DND-41 (cell line): ENCODE measurements at regions not wholly inside any gene's neighbourhood (a gene's known extent, or its start where the extent isn't known, plus 50 kb on each side); places are given as distances from the start of the nearest gene placed in this dataset.

Experiments used
- ATAC-seq: fragments of 200-7000 bp; cut with Tn5 transposase; 3 replicates; pipeline ENCODE4 v1.9.1; 2021; ENCODE audit warnings: low read depth; ENCODE audit not compliant: insufficient read depth
- DNase-seq: peaks from one replicate; pipeline ENCODE4 v3.0.0-alpha.2; 2020
- H2AFZ ChIP-seq: 2 replicates; pipeline ENCODE4 v1.6.0; 2012; ENCODE audit warnings: low read depth, low read length
- H3K27ac ChIP-seq: 2 replicates; pipeline ENCODE4 v1.5.1; 2012; ENCODE audit warnings: low read length, inconsistent platforms
- H3K27me3 ChIP-seq: fragments of 200-600 bp; sonication (generic); 2 replicates; pipeline ENCODE4 v1.6.0; 2012; ENCODE audit warnings: low read length, mild to moderate bottlenecking, inconsistent platforms; ENCODE audit not compliant: insufficient read depth, poor library complexity
- H3K36me3 ChIP-seq: 2 replicates; pipeline ENCODE4 v1.5.1; 2012; ENCODE audit warnings: low read length, inconsistent platforms; ENCODE audit not compliant: insufficient read depth
- H3K4me1 ChIP-seq: 2 replicates; pipeline ENCODE4 v1.5.1; 2012; ENCODE audit warnings: mild to moderate bottlenecking, low read length; ENCODE audit not compliant: insufficient read depth
- H3K4me2 ChIP-seq: 2 replicates; pipeline ENCODE4 v1.6.0; 2012; ENCODE audit warnings: mild to moderate bottlenecking, moderate library complexity, low read length, inconsistent platforms; ENCODE audit not compliant: insufficient read depth
- H3K4me3 ChIP-seq, 2 experiments: fragments of 200-600 bp in 1 of 2; shearing (Covaris generic) in 1 of 2; 2 replicates each; pipeline ENCODE4 v1.5.1; 2012 to 2016; ENCODE audit warnings: inconsistent platforms in 2 of 2, low read length in 2 of 2, mild to moderate bottlenecking in 2 of 2, low read depth in 1 of 2, moderate library complexity in 1 of 2
- H3K79me2 ChIP-seq: 2 replicates; pipeline ENCODE4 v1.6.0; 2012; ENCODE audit warnings: low read length, inconsistent platforms; ENCODE audit not compliant: insufficient read depth
- H3K9ac ChIP-seq: 2 replicates; pipeline ENCODE4 v1.6.0; 2012; ENCODE audit warnings: low read depth, mild to moderate bottlenecking, inconsistent platforms, low read length, moderate library complexity
- H3K9me3 ChIP-seq: 2 replicates; pipeline ENCODE4 v1.5.1; 2012; ENCODE audit warnings: low read length, moderate library complexity, mild to moderate bottlenecking, inconsistent platforms; ENCODE audit not compliant: insufficient read depth, severe bottlenecking
- H4K20me1 ChIP-seq: 2 replicates; pipeline ENCODE4 v1.6.0; 2012; ENCODE audit warnings: low read length; ENCODE audit not compliant: insufficient read depth
- EZH2 ChIP-seq: IDR thresholded peaks from 3 replicates; pipeline ENCODE4 v1.6.1; 2012; ENCODE audit warnings: borderline replicate concordance, low read depth, mild to moderate bottlenecking, moderate library complexity, low read length, inconsistent platforms; ENCODE audit not compliant: severe bottlenecking
- TF ChIP-seq, protein P1 (sequence below): IDR thresholded peaks from 2 replicates; pipeline ENCODE4 v1.5.1; 2012; ENCODE audit warnings: borderline replicate concordance, low read length, moderate library complexity, mild to moderate bottlenecking; ENCODE audit not compliant: poor library complexity, severe bottlenecking; ENCODE audit errors: extremely low read depth

DNA sequence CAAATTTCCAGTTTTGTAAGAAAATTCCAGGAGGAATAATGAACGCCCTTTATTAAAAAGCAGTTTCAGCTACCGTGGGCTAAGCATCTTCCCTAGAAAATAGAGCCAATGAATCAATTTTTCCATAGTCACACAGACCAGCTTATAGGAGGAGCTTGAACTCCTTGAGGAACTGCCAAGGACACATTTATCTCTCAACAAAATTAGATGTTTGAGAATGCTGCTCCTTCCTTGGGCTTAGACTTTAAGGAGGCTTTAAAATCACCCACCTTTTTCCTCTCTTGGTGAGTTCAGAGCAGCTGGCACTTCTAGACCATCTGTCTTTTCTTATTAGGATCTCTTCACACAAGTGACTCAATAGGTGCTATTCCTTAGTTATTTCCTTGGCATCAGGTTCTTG is 588.0 kb downstream of the SQOR start:
- no peak overlapping the region for H3K4me2 ChIP-seq
- no peaks in the 10 kb centered on the region for H4K20me1 ChIP-seq
- H3K27me3 ChIP-seq: no peaks in the 10 kb centered on the region
- H3K4me3 ChIP-seq: no peak overlapping the region
- ATAC-seq (no peak), DNase-seq (no peak)
- H3K36me3 ChIP-seq: no peaks in the 10 kb centered on the region
- H2AFZ ChIP-seq: no peak overlapping the region
- H3K9me3 ChIP-seq: no peaks in the 10 kb centered on the region
- no peaks in the 10 kb centered on the region for H3K79me2 ChIP-seq
- no peak overlapping the region for H3K27ac ChIP-seq
- TF ChIP-seq, protein P1, sequence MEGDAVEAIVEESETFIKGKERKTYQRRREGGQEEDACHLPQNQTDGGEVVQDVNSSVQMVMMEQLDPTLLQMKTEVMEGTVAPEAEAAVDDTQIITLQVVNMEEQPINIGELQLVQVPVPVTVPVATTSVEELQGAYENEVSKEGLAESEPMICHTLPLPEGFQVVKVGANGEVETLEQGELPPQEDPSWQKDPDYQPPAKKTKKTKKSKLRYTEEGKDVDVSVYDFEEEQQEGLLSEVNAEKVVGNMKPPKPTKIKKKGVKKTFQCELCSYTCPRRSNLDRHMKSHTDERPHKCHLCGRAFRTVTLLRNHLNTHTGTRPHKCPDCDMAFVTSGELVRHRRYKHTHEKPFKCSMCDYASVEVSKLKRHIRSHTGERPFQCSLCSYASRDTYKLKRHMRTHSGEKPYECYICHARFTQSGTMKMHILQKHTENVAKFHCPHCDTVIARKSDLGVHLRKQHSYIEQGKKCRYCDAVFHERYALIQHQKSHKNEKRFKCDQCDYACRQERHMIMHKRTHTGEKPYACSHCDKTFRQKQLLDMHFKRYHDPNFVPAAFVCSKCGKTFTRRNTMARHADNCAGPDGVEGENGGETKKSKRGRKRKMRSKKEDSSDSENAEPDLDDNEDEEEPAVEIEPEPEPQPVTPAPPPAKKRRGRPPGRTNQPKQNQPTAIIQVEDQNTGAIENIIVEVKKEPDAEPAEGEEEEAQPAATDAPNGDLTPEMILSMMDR: no peak
- TF ChIP-seq EZH2: no peak
- H3K4me1 ChIP-seq: no peaks in the 10 kb centered on the region
- no peak overlapping the region for H3K9ac ChIP-seq

DNA sequence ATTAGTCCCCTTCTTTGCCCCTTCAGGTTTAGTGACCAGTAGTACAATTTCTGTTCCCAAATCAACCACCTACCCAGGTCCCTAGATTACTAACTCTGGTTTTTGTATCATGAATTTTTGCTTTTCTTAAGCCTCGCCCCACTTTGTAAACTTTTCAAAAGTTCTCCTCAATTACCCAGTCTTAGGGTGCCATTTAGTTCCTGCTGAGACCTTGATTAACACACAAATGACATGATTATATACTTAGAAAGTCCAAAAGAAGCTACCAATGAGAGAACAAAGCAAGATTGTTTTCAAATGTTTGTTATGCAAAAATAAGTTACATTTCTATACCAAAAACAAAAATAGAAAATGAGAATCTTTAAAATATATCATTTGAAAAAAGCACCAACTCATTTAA is 594.4 kb downstream of the SQOR start:
- TF ChIP-seq, protein P1: no peak
- TF ChIP-seq EZH2: no peak
- H4K20me1 ChIP-seq: no peaks in the 10 kb centered on the region
- no peaks in the 10 kb centered on the region for H3K36me3 ChIP-seq
- no peaks in the 10 kb centered on the region for H3K4me1 ChIP-seq
- H3K27me3 ChIP-seq: no peaks in the 10 kb centered on the region
- ATAC-seq (no peak), DNase-seq (no peak)
- H3K27ac ChIP-seq: no peak overlapping the region
- no peak overlapping the region for H2AFZ ChIP-seq
- H3K79me2 ChIP-seq: no peaks in the 10 kb centered on the region
- no peaks in the 10 kb centered on the region for H3K9me3 ChIP-seq
- H3K4me2 ChIP-seq: no peak overlapping the region
- no peak overlapping the region for H3K9ac ChIP-seq
- H3K4me3 ChIP-seq: no peak overlapping the region

DNA sequence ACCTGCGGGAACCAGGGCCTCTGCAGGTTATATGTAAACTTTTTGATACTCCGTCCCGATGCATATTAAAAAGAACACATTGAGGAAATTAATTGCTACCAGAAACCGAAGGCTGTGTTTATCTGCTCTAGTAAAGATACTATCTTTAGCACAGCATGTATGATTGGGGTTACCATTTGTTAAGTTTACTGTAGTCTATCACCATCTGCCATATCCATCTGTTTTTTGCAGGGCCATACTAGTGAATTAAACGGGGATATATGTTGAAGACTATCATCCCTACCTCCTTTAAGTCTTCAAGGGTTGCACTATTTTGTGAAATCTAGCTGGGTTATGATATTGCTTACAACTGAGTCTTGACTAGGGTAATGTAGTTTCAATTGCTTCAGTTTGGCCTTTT is 597.0 kb downstream of the SQOR start:
- no peaks in the 10 kb centered on the region for H3K36me3 ChIP-seq
- H3K4me3 ChIP-seq: no peak overlapping the region
- no peaks in the 10 kb centered on the region for H4K20me1 ChIP-seq
- H3K79me2 ChIP-seq: no peaks in the 10 kb centered on the region
- H3K4me2 ChIP-seq: no peak overlapping the region
- TF ChIP-seq EZH2: no peak
- TF ChIP-seq, protein P1: no peak
- no peaks in the 10 kb centered on the region for H3K27me3 ChIP-seq
- no peak overlapping the region for H3K9ac ChIP-seq
- ATAC-seq: no peak
- no peak overlapping the region for H3K27ac ChIP-seq
- H3K9me3 ChIP-seq: no peaks in the 10 kb centered on the region
- no peak for DNase-seq
- H2AFZ ChIP-seq: no peak overlapping the region
- H3K4me1 ChIP-seq: no peaks in the 10 kb centered on the region

DNA sequence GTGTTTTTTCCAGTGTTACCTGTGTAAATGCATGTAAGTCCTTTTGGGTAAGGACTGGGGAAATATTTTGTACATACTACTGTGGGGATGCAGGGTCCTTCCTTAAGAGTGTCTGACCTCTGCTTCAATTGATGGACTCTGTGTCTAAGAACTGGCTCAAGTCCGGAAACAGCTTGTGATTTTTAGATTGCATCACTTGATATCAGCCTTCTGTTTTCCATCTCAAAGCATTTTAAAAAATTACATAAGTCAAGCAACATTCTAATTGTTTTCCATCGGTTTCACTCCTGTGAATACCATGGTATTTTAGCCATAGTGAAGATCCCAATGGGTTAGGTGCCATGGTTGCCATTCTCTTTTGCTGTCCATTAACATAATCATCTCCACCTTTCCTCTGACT is 597.6 kb downstream of the SQOR start:
- DNase-seq (no peak), ATAC-seq (no peak)
- Histone ChIP-seq H3K4me1 (no peaks in the 10 kb centered on the region), H3K4me2 (no peak overlapping the region), H2AFZ (no peak overlapping the region), H3K9ac (no peak overlapping the region), H3K36me3 (no peaks in the 10 kb centered on the region), H3K4me3 (no peak overlapping the region), H3K9me3 (no peaks in the 10 kb centered on the region), H4K20me1 (no peaks in the 10 kb centered on the region), H3K27me3 (no peaks in the 10 kb centered on the region), H3K79me2 (no peaks in the 10 kb centered on the region), H3K27ac (no peak overlapping the region)
- TF ChIP-seq EZH2: no peak
- TF ChIP-seq, protein P1: no peak
